ENCODE measurements at regions not wholly inside any gene's neighbourhood (a gene's known extent, or its start where the extent isn't known, plus 50 kb on each side); places are given as distances from the start of the nearest gene placed in this dataset.
"Not testable (repeated sequence)": the region's sequence is repeated elsewhere in the genome, so short reads cannot be mapped to it uniquely, and the experiment has no call there.

DNA sequence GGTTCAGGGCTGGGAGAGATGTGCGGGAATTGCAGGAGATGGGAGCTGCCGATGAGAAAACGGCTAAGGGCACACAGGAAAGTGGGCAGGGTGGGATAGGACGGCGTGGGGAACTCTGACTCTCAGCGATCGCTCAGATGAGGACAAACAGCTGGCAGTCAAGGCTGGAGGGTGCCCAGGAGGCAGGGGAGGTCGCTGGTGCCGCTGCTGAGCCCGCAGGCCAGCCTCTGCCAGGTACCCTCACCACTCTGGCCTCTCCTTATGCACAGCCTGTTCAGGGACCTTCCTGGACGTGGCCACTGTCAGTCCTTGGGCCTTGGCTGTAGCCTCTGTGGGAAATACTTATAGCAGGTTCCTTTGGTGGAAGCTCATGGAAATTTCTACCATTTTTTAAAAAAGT, 308.6 kb downstream of the TEX29 start:
- Histone ChIP-seq H3K36me3 (no peaks in the 10 kb centered on the region), H3K4me3 (no peak overlapping the region), H3K27me3 (no peaks in the 10 kb centered on the region), H3K9me3 (no peaks in the 10 kb centered on the region), H3K27ac (no peak overlapping the region), H3K4me1 (no peaks in the 10 kb centered on the region)
- DNase-seq (no peak), ATAC-seq (no peak)
- intact Hi-C loops (cut with DNase I; ENCODE audit: low total_unique reads) (no loop called here), in situ Hi-C loops (cut with MboI; ENCODE audit: low sequenced_read_pairs in 4 of 4) (no loop called here)
- TF ChIP-seq, protein P1, sequence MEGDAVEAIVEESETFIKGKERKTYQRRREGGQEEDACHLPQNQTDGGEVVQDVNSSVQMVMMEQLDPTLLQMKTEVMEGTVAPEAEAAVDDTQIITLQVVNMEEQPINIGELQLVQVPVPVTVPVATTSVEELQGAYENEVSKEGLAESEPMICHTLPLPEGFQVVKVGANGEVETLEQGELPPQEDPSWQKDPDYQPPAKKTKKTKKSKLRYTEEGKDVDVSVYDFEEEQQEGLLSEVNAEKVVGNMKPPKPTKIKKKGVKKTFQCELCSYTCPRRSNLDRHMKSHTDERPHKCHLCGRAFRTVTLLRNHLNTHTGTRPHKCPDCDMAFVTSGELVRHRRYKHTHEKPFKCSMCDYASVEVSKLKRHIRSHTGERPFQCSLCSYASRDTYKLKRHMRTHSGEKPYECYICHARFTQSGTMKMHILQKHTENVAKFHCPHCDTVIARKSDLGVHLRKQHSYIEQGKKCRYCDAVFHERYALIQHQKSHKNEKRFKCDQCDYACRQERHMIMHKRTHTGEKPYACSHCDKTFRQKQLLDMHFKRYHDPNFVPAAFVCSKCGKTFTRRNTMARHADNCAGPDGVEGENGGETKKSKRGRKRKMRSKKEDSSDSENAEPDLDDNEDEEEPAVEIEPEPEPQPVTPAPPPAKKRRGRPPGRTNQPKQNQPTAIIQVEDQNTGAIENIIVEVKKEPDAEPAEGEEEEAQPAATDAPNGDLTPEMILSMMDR (IDR thresholded peaks at IDR 0.05 in 4 of 5, conservative IDR thresholded peaks at IDR 0.05 in 1 of 5): no peak
- TF ChIP-seq POLR2A (IDR thresholded peaks at IDR 0.05): no peak

DNA sequence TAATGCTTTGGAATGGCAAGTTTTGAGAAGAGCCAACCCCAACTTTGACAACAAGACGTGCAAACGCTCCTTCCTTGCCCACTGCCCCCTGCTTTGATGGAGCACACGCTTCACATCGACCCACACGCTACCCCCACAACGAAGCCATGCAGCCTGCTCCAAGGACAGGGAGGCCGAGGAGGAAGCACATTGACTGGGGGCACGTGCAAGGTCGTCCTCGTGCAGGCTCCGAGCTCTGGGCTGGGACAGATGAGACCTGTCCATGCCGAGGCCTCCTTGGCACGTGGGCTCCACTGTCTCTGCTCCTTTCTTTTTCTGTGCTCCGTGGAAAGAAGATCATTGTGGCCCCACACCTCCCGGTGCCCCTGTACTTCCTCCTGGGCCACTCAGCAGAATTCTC, 309.0 kb downstream of the TEX29 start:
- Histone ChIP-seq H3K4me3 (no peak overlapping the region), H3K36me3 (no peaks in the 10 kb centered on the region), H3K27ac (no peak overlapping the region), H3K9me3 (no peaks in the 10 kb centered on the region), H3K27me3 (no peaks in the 10 kb centered on the region), H3K4me1 (no peaks in the 10 kb centered on the region)
- TF ChIP-seq POLR2A (IDR thresholded peaks at IDR 0.05): no peak
- TF ChIP-seq, protein P1 (IDR thresholded peaks at IDR 0.05 in 4 of 5, conservative IDR thresholded peaks at IDR 0.05 in 1 of 5): no peak
- DNase-seq (no peak), ATAC-seq (no peak)
- intact Hi-C loops (cut with DNase I; ENCODE audit: low total_unique reads) (no loop called here), in situ Hi-C loops (cut with MboI; ENCODE audit: low sequenced_read_pairs in 4 of 4) (no loop called here)

GRCh38 chr13:111629926-111630325, 309.5 kb downstream of the TEX29 start:
- Histone ChIP-seq H3K4me1 (no peaks in the 10 kb centered on the region), H3K27me3 (no peaks in the 10 kb centered on the region), H3K36me3 (no peaks in the 10 kb centered on the region), H3K27ac (no peak overlapping the region), H3K4me3 (no peak overlapping the region), H3K9me3 (no peaks in the 10 kb centered on the region)
- in situ Hi-C loops (cut with MboI; ENCODE audit: low sequenced_read_pairs in 4 of 4) (no loop called here), intact Hi-C loops (cut with DNase I; ENCODE audit: low total_unique reads) (no loop called here)
- TF ChIP-seq, protein P1 (IDR thresholded peaks at IDR 0.05 in 4 of 5, conservative IDR thresholded peaks at IDR 0.05 in 1 of 5): no peak
- TF ChIP-seq POLR2A (IDR thresholded peaks at IDR 0.05): no peak
- ATAC-seq (no peak), DNase-seq (no peak)

DNA sequence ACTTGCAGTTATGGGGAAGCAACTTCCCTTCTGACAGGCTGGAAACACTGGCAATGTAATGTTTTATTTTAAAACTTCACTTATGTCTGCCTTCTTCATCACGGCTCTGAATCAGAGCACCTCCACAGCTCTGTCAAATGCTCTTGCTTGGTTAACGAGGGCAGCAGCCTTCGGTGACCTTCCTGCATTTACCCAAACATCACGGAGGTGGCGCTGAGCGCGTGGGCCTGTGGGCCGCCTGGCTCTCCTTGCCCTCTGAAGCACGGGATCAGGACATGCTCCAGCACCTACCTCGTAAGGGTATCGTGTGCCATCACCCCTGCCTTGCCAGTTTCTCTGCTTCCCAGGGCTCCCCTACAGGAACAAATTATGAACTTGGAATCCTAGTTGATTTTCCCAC, 310.0 kb downstream of the TEX29 start:
- no peaks in the 10 kb centered on the region for H3K27me3 ChIP-seq
- ATAC-seq: no peak
- H3K27ac ChIP-seq: no peak overlapping the region
- DNase-seq: no peak
- intact Hi-C loops (cut with DNase I; ENCODE audit: low total_unique reads): no loop called here
- no peaks in the 10 kb centered on the region for H3K4me1 ChIP-seq
- H3K36me3 ChIP-seq: no peaks in the 10 kb centered on the region
- H3K4me3 ChIP-seq: no peak overlapping the region
- H3K9me3 ChIP-seq: no peaks in the 10 kb centered on the region
- TF ChIP-seq POLR2A (IDR thresholded peaks at IDR 0.05): no peak
- TF ChIP-seq, protein P1 (IDR thresholded peaks at IDR 0.05 in 4 of 5, conservative IDR thresholded peaks at IDR 0.05 in 1 of 5): no peak
- in situ Hi-C loops (cut with MboI; ENCODE audit: low sequenced_read_pairs in 4 of 4): no loop called here

- H3K27me3 ChIP-seq; H3K36me3 ChIP-seq; intact Hi-C loops (cut with DNase I; ENCODE audit: low total_unique reads); H3K9me3 ChIP-seq; ATAC-seq; H3K27ac ChIP-seq; in situ Hi-C loops (cut with MboI; ENCODE audit: low sequenced_read_pairs in 4 of 4); H3K4me3 ChIP-seq; H3K4me1 ChIP-seq; DNase-seq: not testable (repeated sequence)
Observed at GRCh38 chr13:111631271-111631670, 310.8 kb downstream of the TEX29 start.
